KMS-11 (cell line): ENCODE measurements at regions not wholly inside any gene's neighbourhood (a gene's known extent, or its start where the extent isn't known, plus 50 kb on each side); places are given as distances from the start of the nearest gene placed in this dataset.

Experiments
- H2AFZ ChIP-seq: fragments of 200-600 bp; sonication (generic); 2 replicates; pipeline ENCODE4 v1.6.1; 2016; ENCODE audit warnings: antibody characterized with exemption, mixed run types, low read depth
- H3K27ac ChIP-seq: fragments of 200-600 bp; sonication (generic); 2 replicates; pipeline ENCODE4 v1.6.1; 2016; ENCODE audit warnings: mild to moderate bottlenecking, mixed run types
- H3K27me3 ChIP-seq: fragments of 200-600 bp; sonication (generic); 2 replicates; pipeline ENCODE4 v1.6.1; 2017; ENCODE audit warnings: mild to moderate bottlenecking, low read depth, mixed run types, moderate library complexity; ENCODE audit not compliant: insufficient read depth
- H3K36me3 ChIP-seq: fragments of 200-600 bp; sonication (generic); 2 replicates; pipeline ENCODE4 v1.6.1; 2017; ENCODE audit warnings: mild to moderate bottlenecking, mixed run types; ENCODE audit not compliant: insufficient read depth
- H3K4me1 ChIP-seq: fragments of 200-600 bp; sonication (generic); 2 replicates; pipeline ENCODE4 v1.6.1; 2016; ENCODE audit warnings: mild to moderate bottlenecking, low read depth, mixed run types; ENCODE audit not compliant: poor library complexity, severe bottlenecking
- H3K4me2 ChIP-seq: fragments of 200-600 bp; sonication (generic); 2 replicates; pipeline ENCODE4 v1.7.0; 2016; ENCODE audit warnings: mild to moderate bottlenecking, mixed run types
- H3K4me3 ChIP-seq: fragments of 200-600 bp; sonication (generic); IDR thresholded peaks from 2 replicates; pipeline ENCODE4 v1.6.1; 2017; ENCODE audit warnings: low read depth, low read length, mixed read lengths; ENCODE audit not compliant: insufficient read depth
- H3K79me2 ChIP-seq: fragments of 200-600 bp; sonication (generic); 2 replicates; pipeline ENCODE4 v1.6.1; 2016; ENCODE audit warnings: low read depth, mixed run types; ENCODE audit not compliant: insufficient read depth
- H3K9ac ChIP-seq: fragments of 200-600 bp; sonication (generic); 2 replicates; pipeline ENCODE4 v1.6.1; 2016; ENCODE audit warnings: mild to moderate bottlenecking, mixed run types
- H4K20me1 ChIP-seq: fragments of 200-600 bp; sonication (generic); 2 replicates; pipeline ENCODE4 v1.6.1; 2016; ENCODE audit warnings: mild to moderate bottlenecking, mixed run types; ENCODE audit not compliant: insufficient read depth
- TF ChIP-seq, protein P1 (sequence below): fragments of 200-600 bp; sonication (generic); conservative IDR thresholded peaks from 2 replicates; pipeline ENCODE4 v1.6.1; 2017; ENCODE audit warnings: low read depth, mild to moderate bottlenecking, antibody characterized with exemption, low read length, moderate library complexity, mixed read lengths

DNA sequence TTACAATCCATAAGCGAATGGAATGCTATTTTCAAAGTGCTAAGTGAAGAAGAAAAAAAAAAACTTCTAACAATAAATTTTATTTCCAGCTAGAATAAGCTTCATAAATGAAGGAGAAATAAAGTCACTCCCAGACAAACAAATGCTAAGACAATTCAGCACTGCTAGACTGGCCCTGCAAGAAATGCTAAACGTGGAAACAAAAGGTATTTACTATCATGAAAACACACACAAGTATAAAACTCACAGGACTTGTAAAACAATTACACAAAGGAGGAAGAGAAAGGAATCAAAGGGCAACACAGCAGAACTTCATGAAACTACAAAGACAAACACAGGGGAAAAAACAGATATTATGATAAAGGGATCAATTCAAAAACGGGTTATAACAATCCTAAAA, 85.8 kb upstream of the NELL2 start:
- Histone ChIP-seq H4K20me1 (no peaks in the 10 kb centered on the region), H3K4me3 (no peak overlapping the region), H3K27ac (no peak overlapping the region), H3K27me3 (no peaks in the 10 kb centered on the region), H3K4me1 (no peaks in the 10 kb centered on the region), H3K36me3 (no peaks in the 10 kb centered on the region), H3K4me2 (no peak overlapping the region), H3K9ac (no peak overlapping the region), H2AFZ (no peak overlapping the region), H3K79me2 (no peaks in the 10 kb centered on the region)
- TF ChIP-seq, protein P1, sequence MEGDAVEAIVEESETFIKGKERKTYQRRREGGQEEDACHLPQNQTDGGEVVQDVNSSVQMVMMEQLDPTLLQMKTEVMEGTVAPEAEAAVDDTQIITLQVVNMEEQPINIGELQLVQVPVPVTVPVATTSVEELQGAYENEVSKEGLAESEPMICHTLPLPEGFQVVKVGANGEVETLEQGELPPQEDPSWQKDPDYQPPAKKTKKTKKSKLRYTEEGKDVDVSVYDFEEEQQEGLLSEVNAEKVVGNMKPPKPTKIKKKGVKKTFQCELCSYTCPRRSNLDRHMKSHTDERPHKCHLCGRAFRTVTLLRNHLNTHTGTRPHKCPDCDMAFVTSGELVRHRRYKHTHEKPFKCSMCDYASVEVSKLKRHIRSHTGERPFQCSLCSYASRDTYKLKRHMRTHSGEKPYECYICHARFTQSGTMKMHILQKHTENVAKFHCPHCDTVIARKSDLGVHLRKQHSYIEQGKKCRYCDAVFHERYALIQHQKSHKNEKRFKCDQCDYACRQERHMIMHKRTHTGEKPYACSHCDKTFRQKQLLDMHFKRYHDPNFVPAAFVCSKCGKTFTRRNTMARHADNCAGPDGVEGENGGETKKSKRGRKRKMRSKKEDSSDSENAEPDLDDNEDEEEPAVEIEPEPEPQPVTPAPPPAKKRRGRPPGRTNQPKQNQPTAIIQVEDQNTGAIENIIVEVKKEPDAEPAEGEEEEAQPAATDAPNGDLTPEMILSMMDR: no peak

DNA sequence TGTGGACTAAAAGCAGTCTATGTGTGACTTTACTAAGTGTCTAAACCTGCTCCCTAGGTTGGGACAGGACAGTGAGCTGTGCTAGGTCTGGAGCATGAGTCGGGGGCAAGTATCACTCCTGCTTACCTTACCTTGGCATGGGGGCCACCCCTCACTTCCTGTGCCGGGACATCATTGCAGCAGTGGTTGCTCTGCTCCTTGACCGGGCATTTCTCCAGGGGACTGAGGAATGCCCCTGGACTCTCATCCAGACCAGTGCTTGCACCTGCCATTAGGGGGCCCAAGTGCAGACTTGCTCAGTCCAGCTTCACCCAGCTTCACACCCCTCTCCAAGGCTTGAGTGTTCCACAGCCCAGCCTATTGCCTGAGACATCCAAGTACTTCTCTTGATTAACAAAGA, 84.7 kb upstream of the NELL2 start:
- H3K27me3 ChIP-seq: no peaks in the 10 kb centered on the region
- H3K27ac ChIP-seq: no peak overlapping the region
- H3K36me3 ChIP-seq: no peaks in the 10 kb centered on the region
- H3K4me1 ChIP-seq: no peaks in the 10 kb centered on the region
- no peak overlapping the region for H3K9ac ChIP-seq
- no peaks in the 10 kb centered on the region for H3K79me2 ChIP-seq
- H2AFZ ChIP-seq: no peak overlapping the region
- TF ChIP-seq, protein P1: no peak
- no peak overlapping the region for H3K4me3 ChIP-seq
- H4K20me1 ChIP-seq: no peaks in the 10 kb centered on the region
- no peak overlapping the region for H3K4me2 ChIP-seq

DNA sequence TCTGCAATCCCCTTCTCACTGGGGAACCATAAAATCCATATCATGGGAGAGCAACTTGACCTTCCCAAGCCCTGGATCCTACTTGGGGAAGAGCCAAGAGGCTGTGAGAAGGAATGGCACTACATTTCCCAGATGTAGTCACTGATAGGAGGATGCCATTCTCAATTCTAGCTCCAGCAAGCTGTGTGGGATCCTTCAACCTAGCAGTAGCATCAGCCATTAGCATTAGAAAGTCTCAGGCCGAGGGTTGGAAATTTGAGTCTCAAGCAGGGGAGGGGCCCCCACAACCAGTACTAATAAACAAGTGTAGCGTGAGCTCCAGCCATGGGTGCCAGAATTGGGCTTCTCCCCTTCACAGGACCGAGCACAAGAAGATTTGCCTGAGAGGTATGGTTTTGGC, 84.3 kb upstream of the NELL2 start:
- no peak overlapping the region for H3K4me3 ChIP-seq
- H3K4me1 ChIP-seq: no peaks in the 10 kb centered on the region
- no peaks in the 10 kb centered on the region for H3K79me2 ChIP-seq
- H4K20me1 ChIP-seq: no peaks in the 10 kb centered on the region
- H3K27me3 ChIP-seq: no peaks in the 10 kb centered on the region
- H3K36me3 ChIP-seq: no peaks in the 10 kb centered on the region
- no peak overlapping the region for H2AFZ ChIP-seq
- TF ChIP-seq, protein P1: no peak
- H3K4me2 ChIP-seq: no peak overlapping the region
- no peak overlapping the region for H3K9ac ChIP-seq
- H3K27ac ChIP-seq: no peak overlapping the region

DNA sequence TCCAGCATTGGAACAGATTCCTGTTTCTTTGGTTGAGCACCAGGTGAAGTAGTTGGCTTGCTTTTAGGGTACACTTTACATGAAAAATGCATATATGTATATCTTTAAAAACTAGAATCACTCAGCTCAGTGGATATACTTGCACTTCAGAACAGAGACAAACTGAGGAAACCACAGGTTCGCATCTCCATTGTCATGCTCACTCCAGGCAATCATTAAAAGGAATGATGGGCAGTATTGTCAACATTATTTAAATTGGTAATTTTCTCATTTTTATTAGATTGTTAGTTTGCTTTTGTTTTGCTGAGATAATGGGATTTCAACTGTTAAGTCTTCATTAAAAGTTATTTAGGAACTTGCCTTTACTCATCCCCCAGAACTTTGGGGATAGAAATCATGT, 71.0 kb upstream of the NELL2 start:
- H2AFZ ChIP-seq: no peak overlapping the region
- TF ChIP-seq, protein P1: no peak
- no peak overlapping the region for H3K9ac ChIP-seq
- H3K4me2 ChIP-seq: no peak overlapping the region
- peaks cover 9% of the 10 kb centered on the region for H3K4me1 ChIP-seq
- H3K79me2 ChIP-seq: no peaks in the 10 kb centered on the region
- no peak overlapping the region for H3K27ac ChIP-seq
- no peak overlapping the region for H3K4me3 ChIP-seq
- no peaks in the 10 kb centered on the region for H3K36me3 ChIP-seq
- no peaks in the 10 kb centered on the region for H3K27me3 ChIP-seq
- no peaks in the 10 kb centered on the region for H4K20me1 ChIP-seq

DNA sequence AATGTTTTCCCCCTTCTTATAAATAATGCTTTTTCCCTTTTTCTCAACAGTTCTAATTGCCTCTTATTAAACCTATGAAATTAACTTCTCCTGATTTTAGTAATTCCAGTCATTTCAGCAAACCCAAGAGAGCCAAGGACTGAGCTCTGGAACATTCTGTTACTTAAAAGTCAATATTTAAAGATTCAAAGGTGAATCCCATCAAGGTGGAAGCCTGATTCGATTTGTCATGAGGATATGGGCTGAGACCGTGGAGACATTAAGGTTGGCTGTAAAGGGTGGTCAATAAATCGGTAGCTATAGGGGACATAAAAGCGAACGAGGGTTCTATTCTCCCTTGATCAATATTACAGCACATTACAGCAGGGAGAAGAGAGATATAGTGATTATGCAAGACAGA, 66.6 kb upstream of the NELL2 start:
- H3K27ac ChIP-seq: no peak overlapping the region
- H3K4me2 ChIP-seq: no peak overlapping the region
- no peak overlapping the region for H3K4me3 ChIP-seq
- H2AFZ ChIP-seq: no peak overlapping the region
- H3K4me1 ChIP-seq: no peaks in the 10 kb centered on the region
- no peaks in the 10 kb centered on the region for H3K36me3 ChIP-seq
- no peaks in the 10 kb centered on the region for H3K79me2 ChIP-seq
- no peaks in the 10 kb centered on the region for H4K20me1 ChIP-seq
- H3K9ac ChIP-seq: no peak overlapping the region
- no peaks in the 10 kb centered on the region for H3K27me3 ChIP-seq
- TF ChIP-seq, protein P1: no peak
